H9 (cell line): ENCODE measurements at regions not wholly inside any gene's neighbourhood (a gene's known extent, or its start where the extent isn't known, plus 50 kb on each side); places are given as distances from the start of the nearest gene placed in this dataset.

ENCODE experiments used
- DNase-seq: peaks from one replicate; pipeline ENCODE4 v3.0.0-alpha.2; 2017
- H2AFZ ChIP-seq: one replicate; pipeline ENCODE4 v1.6.1; 2013; ENCODE audit warnings: mild to moderate bottlenecking, low read length, control low read depth, moderate library complexity
- H2AK5ac ChIP-seq: 2 replicates; pipeline ENCODE4 v1.6.1; 2013; ENCODE audit warnings: low read length, control low read depth, mixed read lengths; ENCODE audit not compliant: insufficient read length
- H2BK120ac ChIP-seq: one replicate; pipeline ENCODE4 v1.6.1; 2013; ENCODE audit warnings: low read depth, mild to moderate bottlenecking, low read length, control low read depth, inconsistent platforms; ENCODE audit not compliant: poor library complexity, severe bottlenecking
- H2BK12ac ChIP-seq: 2 replicates; pipeline ENCODE4 v1.6.1; 2013; ENCODE audit warnings: low read length, control low read depth, mixed read lengths, low read depth; ENCODE audit not compliant: insufficient read length
- H2BK15ac ChIP-seq: 2 replicates; pipeline ENCODE4 v1.6.1; 2013; ENCODE audit warnings: low read depth, low read length, control low read depth
- H2BK20ac ChIP-seq: one replicate; pipeline ENCODE4 v1.6.1; 2013; ENCODE audit warnings: low read depth, mild to moderate bottlenecking, low read length, control low read depth, inconsistent platforms; ENCODE audit not compliant: poor library complexity, severe bottlenecking
- H2BK5ac ChIP-seq: 2 replicates; pipeline ENCODE4 v1.6.1; 2013; ENCODE audit warnings: low read length, control low read depth, mixed read lengths; ENCODE audit not compliant: insufficient read length
- H3K14ac ChIP-seq: 2 replicates; pipeline ENCODE4 v1.6.1; 2013; ENCODE audit warnings: low read length, control low read depth; ENCODE audit not compliant: insufficient read depth
- H3K18ac ChIP-seq: 2 replicates; pipeline ENCODE4 v1.6.1; 2013; ENCODE audit warnings: low read depth, mild to moderate bottlenecking, mixed read lengths, low read length, control low read depth; ENCODE audit not compliant: insufficient read length
- H3K23ac ChIP-seq: 2 replicates; pipeline ENCODE4 v1.6.1; 2013; ENCODE audit warnings: low read length, control low read depth, mixed read lengths, low read depth; ENCODE audit not compliant: insufficient read length
- H3K23me2 ChIP-seq: 2 replicates; pipeline ENCODE4 v1.6.1; 2013; ENCODE audit warnings: low read depth, mild to moderate bottlenecking, mixed read lengths, low read length, control low read depth; ENCODE audit not compliant: insufficient read length, poor library complexity, severe bottlenecking
- H3K27ac ChIP-seq: 2 replicates; pipeline ENCODE4 v1.5.1; 2013; ENCODE audit warnings: low read length, control low read depth, mixed read lengths, low read depth; ENCODE audit not compliant: insufficient read length
- H3K27me3 ChIP-seq: 2 replicates; pipeline ENCODE4 v1.6.1; 2013; ENCODE audit warnings: low read length, control low read depth, inconsistent platforms; ENCODE audit not compliant: insufficient read depth
- H3K4ac ChIP-seq: 2 replicates; pipeline ENCODE4 v1.6.1; 2013; ENCODE audit warnings: low read depth, mild to moderate bottlenecking, control low read depth, inconsistent platforms, low read length, moderate library complexity
- H3K4me1 ChIP-seq: 2 replicates; pipeline ENCODE4 v1.6.1; 2013; ENCODE audit warnings: low read length, control low read depth, inconsistent platforms; ENCODE audit not compliant: insufficient read depth
- H3K4me2 ChIP-seq: 2 replicates; pipeline ENCODE4 v1.6.1; 2013; ENCODE audit warnings: low read length, control low read depth, mixed read lengths; ENCODE audit not compliant: insufficient read length, insufficient read depth
- H3K56ac ChIP-seq: 2 replicates; pipeline ENCODE4 v1.6.1; 2013; ENCODE audit warnings: low read depth, mild to moderate bottlenecking, mixed read lengths, low read length, control low read depth; ENCODE audit not compliant: insufficient read length
- H3K79me1 ChIP-seq: 2 replicates; pipeline ENCODE4 v1.6.1; 2013; ENCODE audit warnings: low read depth, mild to moderate bottlenecking, moderate library complexity, low read length, control low read depth, inconsistent platforms; ENCODE audit not compliant: insufficient read depth, poor library complexity, severe bottlenecking
- H3K79me2 ChIP-seq: 2 replicates; pipeline ENCODE4 v1.6.1; 2013; ENCODE audit warnings: low read length, control low read depth, inconsistent platforms; ENCODE audit not compliant: insufficient read depth
- H3K9ac ChIP-seq: 2 replicates; pipeline ENCODE4 v1.6.1; 2013; ENCODE audit warnings: low read length, control low read depth, mixed read lengths; ENCODE audit not compliant: insufficient read length; ENCODE audit errors: extremely low read depth
- H3K9me3 ChIP-seq: one replicate; pipeline ENCODE4 v1.6.1; 2013; ENCODE audit warnings: low read depth, low read length, inconsistent platforms; ENCODE audit not compliant: control insufficient read depth
- H3T11ph ChIP-seq: one replicate; pipeline ENCODE4 v1.6.1; 2013; ENCODE audit warnings: mild to moderate bottlenecking, low read length, control low read depth, inconsistent platforms
- H4K20me1 ChIP-seq: one replicate; pipeline ENCODE4 v1.6.1; 2013; ENCODE audit not compliant: control insufficient read depth, insufficient read length, insufficient read depth
- H4K5ac ChIP-seq: 2 replicates; pipeline ENCODE4 v1.6.1; 2013; ENCODE audit warnings: low read depth, mild to moderate bottlenecking, mixed read lengths, low read length, control low read depth; ENCODE audit not compliant: insufficient read length
- H4K8ac ChIP-seq: replicated peaks from 2 replicates; pipeline ENCODE4 v1.6.1; 2013; ENCODE audit warnings: low read length, control low read depth, mixed read lengths, low read depth; ENCODE audit not compliant: insufficient read length
- H4K91ac ChIP-seq: 2 replicates; pipeline ENCODE4 v1.6.1; 2013; ENCODE audit warnings: low read depth, mild to moderate bottlenecking, moderate library complexity, mixed read lengths, low read length, control low read depth; ENCODE audit not compliant: insufficient read length
- H3K27ac Mint-ChIP-seq, 3 experiments: 2 replicates in 2 of 3; 3 replicates in 1 of 3; pipeline ENCODE4 v1.8.0; 2020 to 2021; ENCODE audit warnings: mixed read lengths in 3 of 3, mild to moderate bottlenecking in 1 of 3, moderate library complexity in 1 of 3
- H3K27me3 Mint-ChIP-seq: 2 replicates; pipeline ENCODE4 v1.8.0; 2021; ENCODE audit warnings: low read depth, mild to moderate bottlenecking, moderate library complexity, mixed read lengths
- H3K36me3 Mint-ChIP-seq, 3 experiments: 2 replicates in 2 of 3; 3 replicates in 1 of 3; pipeline ENCODE4 v1.8.0; 2020 to 2021; ENCODE audit warnings: low read depth in 3 of 3, mixed read lengths in 3 of 3; ENCODE audit not compliant: insufficient read depth in 1 of 3
- H3K4me1 Mint-ChIP-seq, 2 experiments: 2 replicates each; pipeline ENCODE4 v1.8.0; 2020; ENCODE audit warnings: mixed read lengths in 2 of 2
- H3K4me3 Mint-ChIP-seq, 2 experiments: 2 replicates in 1 of 2; 3 replicates in 1 of 2; pipeline ENCODE4 v1.8.0; 2020 to 2021; ENCODE audit warnings: mild to moderate bottlenecking in 2 of 2, mixed read lengths in 2 of 2, moderate library complexity in 1 of 2
- H3K9me3 Mint-ChIP-seq, 2 experiments: 2 replicates in 1 of 2; 3 replicates in 1 of 2; pipeline ENCODE4 v1.8.0; 2020; ENCODE audit warnings: mild to moderate bottlenecking in 2 of 2, mixed read lengths in 2 of 2, moderate library complexity in 1 of 2
- WGBS: extraction: QIAGEN DNeasy Blood & Tissue Kit; methylation state at CpG from one replicate; pipeline ENCODE4 v1.1.7; 2013; ENCODE audit warnings: missing lambda C conversion rate, low lambda C conversion rate, mixed read lengths; ENCODE audit not compliant: insufficient read length; ENCODE audit errors: extremely low coverage; 5-methylcytosine and 5-hydroxymethylcytosine counted together
- TF ChIP-seq, protein P1 (sequence below): fragments of 200-600 bp; sonication (generic); conservative IDR thresholded peaks from 3 replicates; pipeline ENCODE4 v1.8.0; 2021; ENCODE audit warnings: antibody characterized with exemption, mild to moderate bottlenecking

DNA sequence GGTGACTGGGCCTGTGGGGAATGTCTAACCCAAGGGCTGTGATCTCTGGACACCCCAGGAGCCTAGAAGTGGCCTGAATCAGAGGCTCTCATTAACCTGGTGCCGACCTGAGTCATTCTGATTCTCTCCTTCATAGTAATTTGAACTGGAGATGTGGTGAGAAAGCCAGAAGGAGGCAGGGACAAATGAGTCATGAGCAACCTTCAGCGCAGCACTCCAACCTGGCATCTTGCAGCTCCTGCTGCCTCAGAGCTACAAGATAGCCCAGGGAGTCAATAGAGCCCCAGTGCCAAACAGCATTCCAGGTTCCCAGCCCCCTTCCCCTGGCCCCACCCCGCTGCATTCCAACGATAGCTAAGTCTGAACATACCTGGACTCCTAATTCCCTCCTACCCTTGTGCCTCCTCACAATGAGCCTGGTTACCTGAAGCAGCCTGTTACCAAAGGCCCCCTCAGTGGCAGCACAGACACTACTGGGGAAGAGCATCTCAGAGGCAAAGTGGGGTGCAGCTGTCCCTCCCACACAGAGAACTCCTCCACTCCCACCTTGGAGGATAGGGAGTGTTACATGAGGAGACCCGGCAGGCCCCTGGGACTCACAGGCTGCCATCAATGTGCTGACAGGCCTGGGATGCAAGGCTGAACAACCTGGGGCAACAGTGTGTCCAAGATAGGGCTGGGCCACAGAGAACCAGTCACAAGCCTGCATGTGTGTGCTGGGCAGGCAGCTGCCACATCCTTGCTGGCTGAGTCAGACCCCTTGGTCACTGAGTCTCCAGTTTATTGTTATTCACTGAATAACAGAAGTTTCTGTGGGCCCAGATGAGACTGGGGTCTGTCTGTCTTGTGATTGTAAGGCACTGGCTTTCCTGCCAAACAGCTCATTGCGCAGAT lies 76.8 kb upstream of the LEP start:
- H3K4me2 ChIP-seq = no peak overlapping the region
- H3K27me3 ChIP-seq = peaks cover 31% of the 10 kb centered on the region; the same call in 1 of the 2 replicates
- H2AFZ ChIP-seq = no peak overlapping the region
- no peak overlapping the region for H3K18ac ChIP-seq
- no peak overlapping the region for H2AK5ac ChIP-seq
- no peaks in the 10 kb centered on the region for H3K9me3 ChIP-seq
- H4K8ac ChIP-seq = no peak overlapping the region
- Mint-ChIP-seq H3K4me1 (peaks cover 24 to 28% of the 10 kb centered on the region in 2 experiments), H3K27me3 (peaks cover 98% of the 10 kb centered on the region), H3K4me3 (no peak overlapping the region), H3K27ac (no peak overlapping the region), H3K9me3 (no peaks in the 10 kb centered on the region; a peak in 1 of 5 replicates), H3K36me3 (no peaks in the 10 kb centered on the region)
- H3K4ac ChIP-seq = no peak overlapping the region
- H2BK12ac ChIP-seq = no peak overlapping the region
- no peaks in the 10 kb centered on the region for H4K20me1 ChIP-seq
- H3K4me1 ChIP-seq = peaks cover 4% of the 10 kb centered on the region; the same call in 1 of the 2 replicates
- H3K9ac ChIP-seq = no peak overlapping the region
- no peaks in the 10 kb centered on the region for H3K79me2 ChIP-seq
- TF ChIP-seq, protein P1, sequence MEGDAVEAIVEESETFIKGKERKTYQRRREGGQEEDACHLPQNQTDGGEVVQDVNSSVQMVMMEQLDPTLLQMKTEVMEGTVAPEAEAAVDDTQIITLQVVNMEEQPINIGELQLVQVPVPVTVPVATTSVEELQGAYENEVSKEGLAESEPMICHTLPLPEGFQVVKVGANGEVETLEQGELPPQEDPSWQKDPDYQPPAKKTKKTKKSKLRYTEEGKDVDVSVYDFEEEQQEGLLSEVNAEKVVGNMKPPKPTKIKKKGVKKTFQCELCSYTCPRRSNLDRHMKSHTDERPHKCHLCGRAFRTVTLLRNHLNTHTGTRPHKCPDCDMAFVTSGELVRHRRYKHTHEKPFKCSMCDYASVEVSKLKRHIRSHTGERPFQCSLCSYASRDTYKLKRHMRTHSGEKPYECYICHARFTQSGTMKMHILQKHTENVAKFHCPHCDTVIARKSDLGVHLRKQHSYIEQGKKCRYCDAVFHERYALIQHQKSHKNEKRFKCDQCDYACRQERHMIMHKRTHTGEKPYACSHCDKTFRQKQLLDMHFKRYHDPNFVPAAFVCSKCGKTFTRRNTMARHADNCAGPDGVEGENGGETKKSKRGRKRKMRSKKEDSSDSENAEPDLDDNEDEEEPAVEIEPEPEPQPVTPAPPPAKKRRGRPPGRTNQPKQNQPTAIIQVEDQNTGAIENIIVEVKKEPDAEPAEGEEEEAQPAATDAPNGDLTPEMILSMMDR = no peak
- no peaks in the 10 kb centered on the region for H3K79me1 ChIP-seq
- no peak overlapping the region for H3K14ac ChIP-seq
- H3K23ac ChIP-seq = no peak overlapping the region
- no peak overlapping the region for H2BK15ac ChIP-seq
- no peak overlapping the region for H4K91ac ChIP-seq
- peaks cover 15% of the 10 kb centered on the region for H3K23me2 ChIP-seq
- no peak overlapping the region for H2BK5ac ChIP-seq
- H3T11ph ChIP-seq = no peak overlapping the region
- H2BK120ac ChIP-seq = no peak overlapping the region
- peak; percentile 55 for DNase-seq
- H2BK20ac ChIP-seq = no peak overlapping the region
- no CpG with 5 or more reads among the region's 6 CpGs for WGBS
- no peak overlapping the region for H4K5ac ChIP-seq
- H3K27ac ChIP-seq = no peak overlapping the region
- H3K56ac ChIP-seq = no peak overlapping the region
